AG04449 (cell line): ENCODE measurements at regions not wholly inside any gene's neighbourhood (a gene's known extent, or its start where the extent isn't known, plus 50 kb on each side); places are given as distances from the start of the nearest gene placed in this dataset.

ENCODE experiments used
- CTCF ChIA-PET: fragments of 350-600 bp; formaldehyde crosslinking; extraction: SDS; loops from one replicate; lab custom pipeline; 2021; ENCODE audit warnings: antibody characterized with exemption; lab: Yijun Ruan, JAX
- POLR2A ChIA-PET: fragments of 400-600, 350-600 bp; formaldehyde crosslinking; extraction: SDS; loops from one replicate; lab custom pipeline; 2020; ENCODE audit warnings: antibody characterized with exemption, inconsistent platforms; lab: Yijun Ruan, JAX
- DNase-seq: peaks from one replicate; pipeline ENCODE4 v3.0.0-alpha.2; 2010; ENCODE audit warnings: low read depth, low spot score
- H3K4me3 ChIP-seq: 2 replicates; pipeline ENCODE4 v1.5.1; 2011; ENCODE audit warnings: low read depth, mild to moderate bottlenecking, control low read depth, low read length
- CTCF ChIP-seq: IDR thresholded peaks from one replicate; pipeline ENCODE4 v1.5.1; 2011; ENCODE audit warnings: mild to moderate bottlenecking, moderate library complexity, low read length, control low read depth, inconsistent platforms; ENCODE audit not compliant: insufficient read depth; ENCODE audit errors: missing control alignments

- no peak for DNase-seq
- TF ChIP-seq CTCF = no peak
- ChIA-PET CTCF (no interaction called here), POLR2A (no interaction called here)
- H3K4me3 ChIP-seq = no peak overlapping the region
Measured at GRCh38 chr11:127119356-127119755, 118.8 kb upstream of the KIRREL3 start.

GRCh38 chr11:127118811-127119210 is 118.2 kb upstream of the KIRREL3 start:
- no peak for TF ChIP-seq CTCF
- H3K4me3 ChIP-seq = no peak overlapping the region
- ChIA-PET CTCF (no interaction called here), POLR2A (no interaction called here)
- DNase-seq = no peak

- DNase-seq = no peak
- CTCF ChIA-PET = no interaction called here
- TF ChIP-seq CTCF = no peak
- POLR2A ChIA-PET = no interaction called here
- H3K4me3 ChIP-seq = no peak overlapping the region
Measured at GRCh38 chr11:127117231-127117739, 116.7 kb upstream of the KIRREL3 start.

GRCh38 chr11:127115844-127116243 is 115.3 kb upstream of the KIRREL3 start:
- TF ChIP-seq CTCF = no peak
- CTCF ChIA-PET = no interaction called here
- POLR2A ChIA-PET = no interaction called here
- H3K4me3 ChIP-seq = no peak overlapping the region
- no peak for DNase-seq

GRCh38 chr11:127114035-127114434 is 113.5 kb upstream of the KIRREL3 start:
- POLR2A ChIA-PET = no interaction called here
- CTCF ChIA-PET = no interaction called here
- no peak for DNase-seq
- TF ChIP-seq CTCF = no peak
- H3K4me3 ChIP-seq = no peak overlapping the region

GRCh38 chr11:127110542-127110941 is 110.0 kb upstream of the KIRREL3 start:
- CTCF ChIA-PET = interaction anchor here (0.7 kb wide), 1 partner anchor 73 kb away, joined by 3 read pairs; no protein-coding TSS in a partner anchor
- DNase-seq = no peak
- TF ChIP-seq CTCF = no peak
- POLR2A ChIA-PET = no interaction called here
- no peak overlapping the region for H3K4me3 ChIP-seq
